Psoas muscle (tissue), 7 donors: ENCODE measurements at regions not wholly inside any gene's neighbourhood (a gene's known extent, or its start where the extent isn't known, plus 50 kb on each side); places are given as distances from the start of the nearest gene placed in this dataset.

Source experiments
- ATAC-seq, 4 donors: fragments of 200-7000 bp; cut with Tn5 transposase; one replicate each; pipeline ENCODE4 v1.9.1; 2020; ENCODE audit warnings: moderate library complexity in 3 of 4, mild to moderate bottlenecking in 2 of 4
- DNase-seq, 2 donors: peaks; one replicate each; pipeline ENCODE4 v3.0.0-alpha.2; 2020
- H3K27ac ChIP-seq: fragments of 200-600 bp; one replicate; pipeline ENCODE4 v1.8.0; 2022
- H3K27me3 ChIP-seq, 3 donors: fragments of 200-600 bp in 1 of 3; one replicate each; pipeline versions ENCODE4 v1.6.1 to v1.8.0; 2013 to 2022; ENCODE audit warnings: low read length in 2 of 3, mild to moderate bottlenecking in 2 of 3, moderate library complexity in 1 of 3; ENCODE audit not compliant: insufficient read depth in 3 of 3
- H3K36me3 ChIP-seq, 2 donors: fragments of 200-600 bp in 1 of 2; one replicate each; pipeline versions ENCODE4 v1.6.1 to v1.8.0; 2013 to 2022; ENCODE audit warnings: low read depth in 1 of 2, mild to moderate bottlenecking in 1 of 2, moderate library complexity in 1 of 2; ENCODE audit not compliant: insufficient read depth in 1 of 2
- H3K4me1 ChIP-seq: fragments of 200-600 bp; one replicate; pipeline ENCODE4 v1.8.0; 2022
- H3K4me3 ChIP-seq: fragments of 200-600 bp; one replicate; pipeline ENCODE4 v1.8.0; 2022; ENCODE audit warnings: mild to moderate bottlenecking
- H3K9me3 ChIP-seq: fragments of 200-600 bp; one replicate; pipeline ENCODE4 v1.8.0; 2022
- CTCF ChIP-seq: fragments of 200-600 bp; IDR thresholded peaks from one replicate; pipeline ENCODE4 v1.8.0; 2022; ENCODE audit warnings: antibody characterized with exemption
- WGBS, 3 donors: extraction: QIAGEN DNeasy Blood & Tissue Kit; methylation state at CpG; one replicate each; pipeline versions ENCODE4 v1.1.6 to v1.1.7; 2013; 5-methylcytosine and 5-hydroxymethylcytosine counted together
- intact Hi-C, 2 donors: fragments of 100-400 bp; cut with DNase I; formaldehyde crosslinking; loops; one replicate each; pipeline versions ENCODE4 v1.11.0 to v1.14.2; 2022
- donor health status: healthy with polysubstance abuse.
- donor health status: DM: no; HTN: no; CAD: no; lungs with moderate emphysema.
- donor health status: Bipolar disorder and iron deficiency.
- donor health status: healthy.
- donor health status: DM: yes; HTN: yes; CAD: no.
- donor health status: DM: no; HTN: no; CAD: no.
- donor health status: DM: yes; HTN: yes; CAD: no.

- ATAC-seq, result no peak
Observed at GRCh38 chr1:233448109-233448689, 120.7 kb downstream of the MAP3K21 start.

GRCh38 chr1:233452724-233453123, 125.2 kb downstream of the MAP3K21 start:
- ATAC-seq (no peak), DNase-seq (no peak)
- H3K27me3 ChIP-seq, result no peaks in the 10 kb centered on the region
- H3K4me1 ChIP-seq, result no peaks in the 10 kb centered on the region
- TF ChIP-seq CTCF, result no peak
- 53 to 71% (median 57%) methylated on average over 1 of the region's 1 CpG for WGBS, 3 donors
- H3K9me3 ChIP-seq, result no peaks in the 10 kb centered on the region
- H3K27ac ChIP-seq, result no peak overlapping the region
- no peaks in the 10 kb centered on the region for H3K36me3 ChIP-seq
- no peak overlapping the region for H3K4me3 ChIP-seq
- intact Hi-C loops, result no loop called here

More at GRCh38 chr1:233448109-233448689, 120.7 kb downstream of the MAP3K21 start:
- Histone ChIP-seq H3K27ac (no peak overlapping the region), H3K9me3 (no peaks in the 10 kb centered on the region), H3K27me3 (no peaks in the 10 kb centered on the region), H3K4me1 (no peaks in the 10 kb centered on the region), H3K4me3 (no peak overlapping the region), H3K36me3 (no peaks in the 10 kb centered on the region)
- 30 to 38% (median 33%) methylated on average over 4 of the region's 4 CpGs for WGBS, 3 donors
- intact Hi-C loops, result loop anchor here in 1 of 2 donors (10.0 kb wide), 1 partner anchor 57 kb away; no protein-coding TSS in a partner anchor
- TF ChIP-seq CTCF, result no peak
- DNase-seq, result no peak

- no peak for TF ChIP-seq CTCF
- H3K27ac ChIP-seq, result no peak overlapping the region
- ATAC-seq, result no peak
- H3K4me1 ChIP-seq, result no peaks in the 10 kb centered on the region
- no peak for DNase-seq
- WGBS, 3 donors, result 70 to 80% (median 70%) methylated on average over 2 of the region's 2 CpGs
- H3K36me3 ChIP-seq, result no peaks in the 10 kb centered on the region
- intact Hi-C loops, result no loop called here
- no peaks in the 10 kb centered on the region for H3K9me3 ChIP-seq
- H3K4me3 ChIP-seq, result no peak overlapping the region
- H3K27me3 ChIP-seq, result no peaks in the 10 kb centered on the region
Observed at GRCh38 chr1:233453433-233454200, 126.1 kb downstream of the MAP3K21 start.

GRCh38 chr1:233459470-233459945, 132.0 kb downstream of the MAP3K21 start:
- WGBS, 3 donors, result 78 to 88% (median 81%) methylated on average over 1 of the region's 1 CpG
- H3K4me1 ChIP-seq, result no peaks in the 10 kb centered on the region
- no peak for TF ChIP-seq CTCF

More at GRCh38 chr1:233459470-233459945, 132.0 kb downstream of the MAP3K21 start:
- no peak for ATAC-seq
- no peak overlapping the region for H3K27ac ChIP-seq
- H3K36me3 ChIP-seq, result no peaks in the 10 kb centered on the region
- no peak for DNase-seq
- H3K4me3 ChIP-seq, result no peak overlapping the region
- intact Hi-C loops, result no loop called here
- no peaks in the 10 kb centered on the region for H3K27me3 ChIP-seq
- no peaks in the 10 kb centered on the region for H3K9me3 ChIP-seq
